K562 (cell line): ENCODE measurements at regions not wholly inside any gene's neighbourhood (a gene's known extent, or its start where the extent isn't known, plus 50 kb on each side); places are given as distances from the start of the nearest gene placed in this dataset.

ENCODE experiments used
- CBX5 ChIP-seq: IDR thresholded peaks from 2 replicates; pipeline ENCODE4 v1.6.1; 2014; ENCODE audit warnings: low read depth, borderline replicate concordance
- ETV6 ChIP-seq, 3 experiments: fragments of 150-350 bp in 1 of 3; sonication (generic) in 1 of 3; formaldehyde crosslinking in 1 of 3; IDR thresholded peaks; 2 replicates each; pipeline versions ENCODE4 v1.6.1 to v1.8.0; 2014 to 2022; ENCODE audit warnings: borderline replicate concordance in 2 of 3, low read depth in 2 of 3, antibody characterized with exemption in 1 of 3, low read length in 1 of 3, mild to moderate bottlenecking in 1 of 3, missing genetic modification reagents in 1 of 3
- KAT2B ChIP-seq: IDR thresholded peaks from one replicate; pipeline ENCODE4 v1.6.1; 2012; ENCODE audit warnings: low read depth, mild to moderate bottlenecking, control low read depth, inconsistent platforms, low read length, moderate library complexity
- MAFG ChIP-seq: fragments of 450-650 bp; conservative IDR thresholded peaks from 2 replicates; pipeline ENCODE4 v1.6.1; 2016; ENCODE audit warnings: missing genetic modification characterization, missing compliant biosample characterization
- SETDB1 ChIP-seq: IDR thresholded peaks from one replicate; pipeline ENCODE4 v1.6.1; 2012; ENCODE audit warnings: low read length, control low read depth, inconsistent platforms
- SMC3 ChIP-seq: conservative IDR thresholded peaks from 2 replicates; pipeline ENCODE4 v1.6.1; 2011; ENCODE audit warnings: low read depth, low read length, improper control_type of control experiment; ENCODE audit not compliant: insufficient read depth
- SRF ChIP-seq, 2 experiments: fragments of 250-450, 450-650 bp in 1 of 2; sonication (Bioruptor Pico) in 1 of 2; sonication (generic) in 1 of 2; formaldehyde crosslinking; IDR thresholded peaks; 2 replicates each; pipeline versions ENCODE4 v1.5.0 to v1.5.1; 2020 to 2022; ENCODE audit warnings: mild to moderate bottlenecking in 1 of 2, missing genetic modification reagents in 1 of 2
- TCF3 ChIP-seq: sonication (generic); formaldehyde crosslinking; IDR thresholded peaks from 2 replicates; pipeline ENCODE4 v1.4.0; 2020; ENCODE audit warnings: mild to moderate bottlenecking, missing genetic modification reagents
- TEAD4 ChIP-seq, 2 experiments: sonication (generic) in 1 of 2; formaldehyde crosslinking in 1 of 2; IDR thresholded peaks; 2 replicates each; pipeline versions ENCODE4 v1.6.1 to v1.8.0; 2012 to 2022; ENCODE audit warnings: borderline replicate concordance in 1 of 2, inconsistent platforms in 1 of 2, low read length in 1 of 2, mild to moderate bottlenecking in 1 of 2, missing genetic modification reagents in 1 of 2
- TF ChIP-seq, protein P1 (sequence below), 2 experiments: fragments of 450-650 bp in 1 of 2; sonication (generic) in 1 of 2; formaldehyde crosslinking; conservative IDR thresholded peaks; 2 replicates each; pipeline versions ENCODE4 v1.4.0 to v1.8.1; 2020 to 2022; ENCODE audit warnings: mild to moderate bottlenecking in 1 of 2, missing genetic modification reagents in 1 of 2
- TF ChIP-seq, protein P2 (sequence below): sonication (generic); formaldehyde crosslinking; IDR thresholded peaks from 2 replicates; pipeline ENCODE4 v1.8.0; 2023; ENCODE audit warnings: mild to moderate bottlenecking, missing genetic modification reagents
- TF ChIP-seq, protein P3 (sequence below): sonication (generic); formaldehyde crosslinking; IDR thresholded peaks from 2 replicates; pipeline ENCODE4 v1.9.0; 2022; ENCODE audit warnings: mild to moderate bottlenecking, missing genetic modification reagents
- TF ChIP-seq, protein P4 (sequence below), 2 experiments: fragments of 450-650 bp; formaldehyde crosslinking in 1 of 2; IDR thresholded peaks; 2 replicates each; pipeline versions ENCODE4 v1.4.0 to v1.6.1; 2014 to 2020; ENCODE audit warnings: mild to moderate bottlenecking in 2 of 2, borderline replicate concordance in 1 of 2, low read depth in 1 of 2
- TF ChIP-seq, protein P5 (sequence below): conservative IDR thresholded peaks from 2 replicates; pipeline ENCODE4 v1.6.1; 2011; ENCODE audit warnings: low read depth, mild to moderate bottlenecking, low read length; ENCODE audit not compliant: control insufficient read depth

GRCh38 chr6:154624038-154624599 lies 109.1 kb upstream of the SCAF8 start:
- TF ChIP-seq KAT2B (no peak), MAFG (no peak), ETV6 (IDR thresholded peaks at IDR 0.05; ENCODE audit: borderline replicate concordance in 1 of 2, low read depth in 2 of 2, low read length in 1 of 2) (no peak), ETV6 (CRISPR knock-in tag; IDR thresholded peaks at IDR 0.05; ENCODE audit: borderline replicate concordance) (no peak), TCF3 (CRISPR knock-in tag) (no peak), SMC3 (no peak), TEAD4 (IDR thresholded peaks at IDR 0.05; ENCODE audit: low read length) (no peak), TEAD4 (CRISPR knock-in tag; IDR thresholded peaks at IDR 0.05; ENCODE audit: borderline replicate concordance) (no peak), SETDB1 (no peak), SRF (CRISPR knock-in tag; IDR thresholded peaks at IDR 0.05) (no peak), CBX5 (no peak)
- TF ChIP-seq, protein P1, sequence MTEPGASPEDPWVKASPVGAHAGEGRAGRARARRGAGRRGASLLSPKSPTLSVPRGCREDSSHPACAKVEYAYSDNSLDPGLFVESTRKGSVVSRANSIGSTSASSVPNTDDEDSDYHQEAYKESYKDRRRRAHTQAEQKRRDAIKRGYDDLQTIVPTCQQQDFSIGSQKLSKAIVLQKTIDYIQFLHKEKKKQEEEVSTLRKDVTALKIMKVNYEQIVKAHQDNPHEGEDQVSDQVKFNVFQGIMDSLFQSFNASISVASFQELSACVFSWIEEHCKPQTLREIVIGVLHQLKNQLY (CRISPR knock-in tag; conservative IDR thresholded peaks at IDR 0.05), result no peak
- TF ChIP-seq, protein P2, sequence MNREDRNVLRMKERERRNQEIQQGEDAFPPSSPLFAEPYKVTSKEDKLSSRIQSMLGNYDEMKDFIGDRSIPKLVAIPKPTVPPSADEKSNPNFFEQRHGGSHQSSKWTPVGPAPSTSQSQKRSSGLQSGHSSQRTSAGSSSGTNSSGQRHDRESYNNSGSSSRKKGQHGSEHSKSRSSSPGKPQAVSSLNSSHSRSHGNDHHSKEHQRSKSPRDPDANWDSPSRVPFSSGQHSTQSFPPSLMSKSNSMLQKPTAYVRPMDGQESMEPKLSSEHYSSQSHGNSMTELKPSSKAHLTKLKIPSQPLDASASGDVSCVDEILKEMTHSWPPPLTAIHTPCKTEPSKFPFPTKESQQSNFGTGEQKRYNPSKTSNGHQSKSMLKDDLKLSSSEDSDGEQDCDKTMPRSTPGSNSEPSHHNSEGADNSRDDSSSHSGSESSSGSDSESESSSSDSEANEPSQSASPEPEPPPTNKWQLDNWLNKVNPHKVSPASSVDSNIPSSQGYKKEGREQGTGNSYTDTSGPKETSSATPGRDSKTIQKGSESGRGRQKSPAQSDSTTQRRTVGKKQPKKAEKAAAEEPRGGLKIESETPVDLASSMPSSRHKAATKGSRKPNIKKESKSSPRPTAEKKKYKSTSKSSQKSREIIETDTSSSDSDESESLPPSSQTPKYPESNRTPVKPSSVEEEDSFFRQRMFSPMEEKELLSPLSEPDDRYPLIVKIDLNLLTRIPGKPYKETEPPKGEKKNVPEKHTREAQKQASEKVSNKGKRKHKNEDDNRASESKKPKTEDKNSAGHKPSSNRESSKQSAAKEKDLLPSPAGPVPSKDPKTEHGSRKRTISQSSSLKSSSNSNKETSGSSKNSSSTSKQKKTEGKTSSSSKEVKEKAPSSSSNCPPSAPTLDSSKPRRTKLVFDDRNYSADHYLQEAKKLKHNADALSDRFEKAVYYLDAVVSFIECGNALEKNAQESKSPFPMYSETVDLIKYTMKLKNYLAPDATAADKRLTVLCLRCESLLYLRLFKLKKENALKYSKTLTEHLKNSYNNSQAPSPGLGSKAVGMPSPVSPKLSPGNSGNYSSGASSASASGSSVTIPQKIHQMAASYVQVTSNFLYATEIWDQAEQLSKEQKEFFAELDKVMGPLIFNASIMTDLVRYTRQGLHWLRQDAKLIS (CRISPR knock-in tag), result no peak
- TF ChIP-seq, protein P3, sequence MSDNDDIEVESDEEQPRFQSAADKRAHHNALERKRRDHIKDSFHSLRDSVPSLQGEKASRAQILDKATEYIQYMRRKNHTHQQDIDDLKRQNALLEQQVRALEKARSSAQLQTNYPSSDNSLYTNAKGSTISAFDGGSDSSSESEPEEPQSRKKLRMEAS (CRISPR knock-in tag), result no peak
- TF ChIP-seq, protein P4, sequence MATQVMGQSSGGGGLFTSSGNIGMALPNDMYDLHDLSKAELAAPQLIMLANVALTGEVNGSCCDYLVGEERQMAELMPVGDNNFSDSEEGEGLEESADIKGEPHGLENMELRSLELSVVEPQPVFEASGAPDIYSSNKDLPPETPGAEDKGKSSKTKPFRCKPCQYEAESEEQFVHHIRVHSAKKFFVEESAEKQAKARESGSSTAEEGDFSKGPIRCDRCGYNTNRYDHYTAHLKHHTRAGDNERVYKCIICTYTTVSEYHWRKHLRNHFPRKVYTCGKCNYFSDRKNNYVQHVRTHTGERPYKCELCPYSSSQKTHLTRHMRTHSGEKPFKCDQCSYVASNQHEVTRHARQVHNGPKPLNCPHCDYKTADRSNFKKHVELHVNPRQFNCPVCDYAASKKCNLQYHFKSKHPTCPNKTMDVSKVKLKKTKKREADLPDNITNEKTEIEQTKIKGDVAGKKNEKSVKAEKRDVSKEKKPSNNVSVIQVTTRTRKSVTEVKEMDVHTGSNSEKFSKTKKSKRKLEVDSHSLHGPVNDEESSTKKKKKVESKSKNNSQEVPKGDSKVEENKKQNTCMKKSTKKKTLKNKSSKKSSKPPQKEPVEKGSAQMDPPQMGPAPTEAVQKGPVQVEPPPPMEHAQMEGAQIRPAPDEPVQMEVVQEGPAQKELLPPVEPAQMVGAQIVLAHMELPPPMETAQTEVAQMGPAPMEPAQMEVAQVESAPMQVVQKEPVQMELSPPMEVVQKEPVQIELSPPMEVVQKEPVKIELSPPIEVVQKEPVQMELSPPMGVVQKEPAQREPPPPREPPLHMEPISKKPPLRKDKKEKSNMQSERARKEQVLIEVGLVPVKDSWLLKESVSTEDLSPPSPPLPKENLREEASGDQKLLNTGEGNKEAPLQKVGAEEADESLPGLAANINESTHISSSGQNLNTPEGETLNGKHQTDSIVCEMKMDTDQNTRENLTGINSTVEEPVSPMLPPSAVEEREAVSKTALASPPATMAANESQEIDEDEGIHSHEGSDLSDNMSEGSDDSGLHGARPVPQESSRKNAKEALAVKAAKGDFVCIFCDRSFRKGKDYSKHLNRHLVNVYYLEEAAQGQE (IDR thresholded peaks at IDR 0.05; ENCODE audit: borderline replicate concordance), result no peak
- TF ChIP-seq, protein P4 (CRISPR knock-in tag; IDR thresholded peaks at IDR 0.05; ENCODE audit: low read depth), result no peak
- TF ChIP-seq, protein P5, sequence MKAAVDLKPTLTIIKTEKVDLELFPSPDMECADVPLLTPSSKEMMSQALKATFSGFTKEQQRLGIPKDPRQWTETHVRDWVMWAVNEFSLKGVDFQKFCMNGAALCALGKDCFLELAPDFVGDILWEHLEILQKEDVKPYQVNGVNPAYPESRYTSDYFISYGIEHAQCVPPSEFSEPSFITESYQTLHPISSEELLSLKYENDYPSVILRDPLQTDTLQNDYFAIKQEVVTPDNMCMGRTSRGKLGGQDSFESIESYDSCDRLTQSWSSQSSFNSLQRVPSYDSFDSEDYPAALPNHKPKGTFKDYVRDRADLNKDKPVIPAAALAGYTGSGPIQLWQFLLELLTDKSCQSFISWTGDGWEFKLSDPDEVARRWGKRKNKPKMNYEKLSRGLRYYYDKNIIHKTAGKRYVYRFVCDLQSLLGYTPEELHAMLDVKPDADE, result no peak
